Stomach (tissue), 8 donors: ENCODE measurements at regions not wholly inside any gene's neighbourhood (a gene's known extent, or its start where the extent isn't known, plus 50 kb on each side); places are given as distances from the start of the nearest gene placed in this dataset.

Experiments
- DNase-seq, 2 donors: peaks; one replicate each; pipeline versions ENCODE4 v3.0.0 to v3.0.0-alpha.2; 2013 to 2019
- H3K27ac ChIP-seq, 5 donors: fragments of 200-600 bp in 4 of 5; sonication (generic) in 4 of 5; one replicate each; pipeline ENCODE4 v1.5.1; 2013 to 2019; ENCODE audit warnings: mild to moderate bottlenecking in 1 of 5, moderate library complexity in 1 of 5
- H3K27me3 ChIP-seq, 3 donors: fragments of 200-600 bp; sonication (generic); one replicate each; pipeline ENCODE4 v1.5.1; 2017 to 2019; ENCODE audit warnings: mixed run types in 1 of 3
- H3K36me3 ChIP-seq, 4 donors: fragments of 200-600 bp; sonication (generic); 1 replicate in 3 of 4; 2 replicates in 1 of 4; pipeline ENCODE4 v1.5.1; 2016 to 2019
- H3K4me1 ChIP-seq, 4 donors: fragments of 200-600 bp; sonication (generic); one replicate each; pipeline ENCODE4 v1.5.1; 2016 to 2019
- H3K4me3 ChIP-seq, 4 donors: fragments of 200-600 bp; sonication (generic) in 3 of 4; one replicate each; pipeline ENCODE4 v1.5.1; 2016 to 2019; ENCODE audit warnings: mild to moderate bottlenecking in 1 of 4
- H3K9me3 ChIP-seq, 4 donors: fragments of 200-600 bp; sonication (generic); one replicate each; pipeline ENCODE4 v1.5.1; 2016 to 2019
- CTCF ChIP-seq, 7 experiments: fragments of 450-650 bp in 4 of 7; fragments of 200-600 bp in 3 of 7; sonication (generic) in 3 of 7; IDR thresholded peaks; one replicate each; pipeline ENCODE4 v1.5.1; 2016 to 2019; ENCODE audit warnings: antibody characterized with exemption in 7 of 7, control low read depth in 2 of 7, mild to moderate bottlenecking in 1 of 7
- EP300 ChIP-seq: sonication (generic); formaldehyde crosslinking; IDR thresholded peaks from one replicate; pipeline ENCODE4 v1.6.1; 2017; ENCODE audit warnings: antibody characterized with exemption
- POLR2A ChIP-seq, 4 donors: fragments of 450-650 bp; IDR thresholded peaks; one replicate each; pipeline ENCODE4 v1.6.1; 2016; ENCODE audit warnings: antibody characterized with exemption in 4 of 4, control low read depth in 2 of 4, mild to moderate bottlenecking in 1 of 4, moderate library complexity in 1 of 4
- POLR2AphosphoS5 ChIP-seq, 3 donors: sonication (generic); formaldehyde crosslinking; IDR thresholded peaks; one replicate each; pipeline ENCODE4 v1.6.1; 2016; ENCODE audit warnings: antibody characterized with exemption in 3 of 3
- WGBS, 5 donors: extraction: QIAGEN DNeasy Blood & Tissue Kit in 3 of 5; methylation state at CpG; one replicate each; pipeline versions ENCODE4 v1.1.5 to v1.1.7; 2013 to 2018; 5-methylcytosine and 5-hydroxymethylcytosine counted together
- intact Hi-C: fragments of 100-400 bp; cut with DNase I; formaldehyde crosslinking; loops from one replicate; pipeline ENCODE4 v1.15.1; 2023; ENCODE audit warnings: low total_unique reads
- donor health status: healthy with polysubstance abuse.
- donor health status: Bipolar disorder and iron deficiency.
- donor health status: healthy.

- H3K4me3 ChIP-seq: no peak overlapping the region
- no peaks in the 10 kb centered on the region for H3K27me3 ChIP-seq
- H3K27ac ChIP-seq: no peak overlapping the region
- H3K4me1 ChIP-seq: no peaks in the 10 kb centered on the region
- H3K9me3 ChIP-seq: no peaks in the 10 kb centered on the region
- DNase-seq: no peak
- no peaks in the 10 kb centered on the region for H3K36me3 ChIP-seq
- TF ChIP-seq EP300 (no peak), POLR2AphosphoS5 (IDR thresholded peaks at IDR 0.05) (no peak), CTCF (IDR thresholded peaks at IDR 0.05) (no peak), POLR2A (IDR thresholded peaks at IDR 0.05) (no peak)
- intact Hi-C loops: no loop called here
- 77 to 87% (median 81%) methylated on average over 2 of the region's 2 CpGs for WGBS, 5 donors
These were observed 972.0 kb upstream of the CELF2 start for GRCh38 chr10:10045765-10046028.

- Histone ChIP-seq H3K27me3 (no peaks in the 10 kb centered on the region), H3K27ac (no peak overlapping the region), H3K36me3 (no peaks in the 10 kb centered on the region), H3K4me3 (no peak overlapping the region), H3K4me1 (no peaks in the 10 kb centered on the region), H3K9me3 (no peaks in the 10 kb centered on the region)
- intact Hi-C loops: no loop called here
- WGBS, 5 donors: 64 to 77% (median 71%) methylated on average over 7 of the region's 7 CpGs
- no peak for TF ChIP-seq CTCF (IDR thresholded peaks at IDR 0.05)
- TF ChIP-seq POLR2AphosphoS5 (IDR thresholded peaks at IDR 0.05): no peak
- no peak for TF ChIP-seq EP300
- TF ChIP-seq POLR2A (IDR thresholded peaks at IDR 0.05): no peak
- DNase-seq: no peak
These were observed 970.2 kb upstream of the CELF2 start for GRCh38 chr10:10047426-10047825.

- H3K9me3 ChIP-seq: no peaks in the 10 kb centered on the region
- H3K27ac ChIP-seq: no peak overlapping the region
- DNase-seq: no peak
- WGBS, 5 donors: 74 to 88% (median 76%) methylated on average over 9 of the region's 9 CpGs
- intact Hi-C loops: no loop called here
- H3K4me1 ChIP-seq: no peaks in the 10 kb centered on the region
- H3K4me3 ChIP-seq: no peak overlapping the region
- TF ChIP-seq POLR2A (IDR thresholded peaks at IDR 0.05) (no peak), EP300 (no peak), CTCF (IDR thresholded peaks at IDR 0.05) (no peak), POLR2AphosphoS5 (IDR thresholded peaks at IDR 0.05) (no peak)
- no peaks in the 10 kb centered on the region for H3K27me3 ChIP-seq
- no peaks in the 10 kb centered on the region for H3K36me3 ChIP-seq
These were observed 964.6 kb upstream of the CELF2 start for GRCh38 chr10:10053051-10053450.

GRCh38 chr10:10054466-10054865, 963.2 kb upstream of the CELF2 start:
- no peak overlapping the region for H3K4me3 ChIP-seq
- H3K4me1 ChIP-seq: no peaks in the 10 kb centered on the region
- WGBS, 5 donors: 77 to 85% (median 80%) methylated on average over 7 of the region's 7 CpGs
- TF ChIP-seq POLR2AphosphoS5 (IDR thresholded peaks at IDR 0.05): no peak
- no peak overlapping the region for H3K27ac ChIP-seq
- no peaks in the 10 kb centered on the region for H3K27me3 ChIP-seq
- H3K9me3 ChIP-seq: no peaks in the 10 kb centered on the region
- intact Hi-C loops: no loop called here
- no peak for DNase-seq
- H3K36me3 ChIP-seq: no peaks in the 10 kb centered on the region

- Histone ChIP-seq H3K4me3 (no peak overlapping the region), H3K27ac (no peak overlapping the region), H3K27me3 (no peaks in the 10 kb centered on the region), H3K9me3 (no peaks in the 10 kb centered on the region), H3K4me1 (no peaks in the 10 kb centered on the region), H3K36me3 (no peaks in the 10 kb centered on the region)
- intact Hi-C loops: no loop called here
- TF ChIP-seq POLR2A (IDR thresholded peaks at IDR 0.05) (no peak), CTCF (IDR thresholded peaks at IDR 0.05) (no peak), POLR2AphosphoS5 (IDR thresholded peaks at IDR 0.05) (no peak), EP300 (no peak)
- no peak for DNase-seq
- WGBS, 5 donors: 56 to 67% (median 65%) methylated on average over 4 of the region's 4 CpGs
These were observed 961.8 kb upstream of the CELF2 start for GRCh38 chr10:10055656-10056442.
